ENCODE measurements at regions not wholly inside any gene's neighbourhood (a gene's known extent, or its start where the extent isn't known, plus 50 kb on each side); places are given as distances from the start of the nearest gene placed in this dataset.

GRCh38 chr2:122884889-122885288, 1129.4 kb downstream of the TSN start:
- CTCF ChIA-PET: interaction anchor here (1.1 kb wide), 1 partner anchor 16 kb away, joined by 3 read pairs; no protein-coding TSS in a partner anchor
- no peak for DNase-seq (ENCODE audit: extremely low spot score)
- POLR2A ChIA-PET: no interaction called here
- TF ChIP-seq CTCF (IDR thresholded peaks at IDR 0.05; ENCODE audit: control extremely low read depth, extremely low read depth, low read depth, missing control alignments): no peak

- ChIA-PET CTCF (interaction anchor here (1.1 kb wide), 2 partner anchors 16 to 18 kb away, joined by 3 read pairs; no protein-coding TSS in a partner anchor), POLR2A (no interaction called here)
- TF ChIP-seq CTCF (IDR thresholded peaks at IDR 0.05; ENCODE audit: control extremely low read depth, extremely low read depth, low read depth, missing control alignments): no peak
- DNase-seq (ENCODE audit: extremely low spot score): no peak
Observed at GRCh38 chr2:122885436-122885835, 1130.0 kb downstream of the TSN start.

GRCh38 chr2:122886479-122887145, 1131.2 kb downstream of the TSN start:
- DNase-seq (ENCODE audit: extremely low spot score): no peak
- POLR2A ChIA-PET: no interaction called here
- no peak for TF ChIP-seq CTCF (IDR thresholded peaks at IDR 0.05; ENCODE audit: control extremely low read depth, extremely low read depth, low read depth, missing control alignments)
- CTCF ChIA-PET: interaction anchor here (1.1 kb wide), 1 partner anchor 19 kb away, joined by 3 read pairs; no protein-coding TSS in a partner anchor

- POLR2A ChIA-PET: no interaction called here
- CTCF ChIA-PET: no interaction called here
- DNase-seq (ENCODE audit: extremely low spot score): no peak
- TF ChIP-seq CTCF (IDR thresholded peaks at IDR 0.05; ENCODE audit: control extremely low read depth, extremely low read depth, low read depth, missing control alignments): no peak
Observed at GRCh38 chr2:122899614-122900013, 1125.5 kb upstream of the CNTNAP5 start.

GRCh38 chr2:122905431-122905830, 1119.7 kb upstream of the CNTNAP5 start:
- no peak for DNase-seq (ENCODE audit: extremely low spot score)
- TF ChIP-seq CTCF (IDR thresholded peaks at IDR 0.05; ENCODE audit: control extremely low read depth, extremely low read depth, low read depth, missing control alignments): no peak
- ChIA-PET CTCF (no interaction called here), POLR2A (no interaction called here)

- CTCF ChIA-PET: interaction anchor here (1.3 kb wide), 1 partner anchor 15 kb away, joined by 6 read pairs; no protein-coding TSS in a partner anchor
- TF ChIP-seq CTCF (IDR thresholded peaks at IDR 0.05; ENCODE audit: control extremely low read depth, extremely low read depth, low read depth, missing control alignments): no peak
- no peak for DNase-seq (ENCODE audit: extremely low spot score)
- POLR2A ChIA-PET: no interaction called here
Observed at GRCh38 chr2:122908159-122908558, 1116.9 kb upstream of the CNTNAP5 start.

Data from GM10248 (cell line).